ENCODE measurements at regions not wholly inside any gene's neighbourhood (a gene's known extent, or its start where the extent isn't known, plus 50 kb on each side); places are given as distances from the start of the nearest gene placed in this dataset.

DNA sequence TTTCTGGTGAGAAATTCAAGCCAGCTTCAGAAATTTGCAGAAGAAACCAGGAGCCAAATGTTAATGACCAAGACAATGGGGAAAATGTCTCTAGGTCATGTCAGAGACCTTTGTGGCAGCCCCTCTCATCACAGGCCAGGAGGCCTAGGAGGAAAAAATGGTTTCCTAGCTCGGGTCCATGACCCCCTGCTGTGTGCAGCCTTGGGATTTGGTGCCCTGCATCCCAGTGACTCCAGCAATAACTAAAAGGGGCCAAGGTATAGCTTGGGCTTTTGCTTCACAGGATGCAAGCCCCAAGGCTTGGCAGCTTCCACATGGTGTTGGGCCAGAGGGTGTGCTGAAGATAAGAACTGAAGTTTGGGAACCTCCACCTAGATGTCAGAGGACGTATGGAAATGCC lies 814.7 kb upstream of the SLIT2 start:
- Histone ChIP-seq H3K36me3 (ENCODE audit: control insufficient read depth in 2 of 2, insufficient read depth in 2 of 2, low read length in 1 of 2) (no peaks in the 10 kb centered on the region), H3K9ac (ENCODE audit: control insufficient read depth, insufficient read depth, low read length) (no peak overlapping the region), H3K27ac (ENCODE audit: control insufficient read depth, insufficient read depth) (no peak overlapping the region), H3K79me2 (ENCODE audit: control insufficient read depth, insufficient read depth, low read length) (no peaks in the 10 kb centered on the region), H3K4me3 (no peak overlapping the region), H3K27me3 (replicated peaks in 1 of 2; ENCODE audit: control insufficient read depth in 2 of 2, insufficient read depth in 2 of 2, low read length in 1 of 2) (no peaks in the 10 kb centered on the region), H2AFZ (ENCODE audit: control insufficient read depth, low read depth, low read length) (no peak overlapping the region), H3K4me1 (ENCODE audit: control insufficient read depth, insufficient read depth, low read length) (no peaks in the 10 kb centered on the region), H4K20me1 (ENCODE audit: control insufficient read depth, insufficient read depth) (no peaks in the 10 kb centered on the region), H3K4me2 (ENCODE audit: control insufficient read depth, insufficient read depth) (no peak overlapping the region), H3K9me3 (replicated peaks; ENCODE audit: control insufficient read depth, insufficient read depth, low read length) (no peaks in the 10 kb centered on the region; the same call in 2 of the 3 replicates)
- DNase-seq (ENCODE audit: low read depth, low spot score) = no peak
- SMC1A ChIA-PET (ENCODE audit: uncharacterized antibody, unreplicated experiment) = no interaction called here
- 0% methylated on average over 2 of the region's 2 CpGs for WGBS (ENCODE audit: insufficient coverage, insufficient replicate concordance, low lambda C conversion rate, missing lambda C conversion rate)
- POLR2A ChIA-PET = no interaction called here
- ATAC-seq = no peak
- no peak for FAIRE-seq
- BruUV-seq (replicated peaks) = no TSS peak
- intact Hi-C loops (cut with micrococcal nuclease; ENCODE audit: unreplicated experiment) = no loop called here
- in situ Hi-C loops (cut with MboI) = no loop called here
- CTCF ChIA-PET = no interaction called here
- RAD21 ChIA-PET (ENCODE audit: unreplicated experiment) = no interaction called here
- TF ChIP-seq ZNF622 (IDR thresholded peaks at IDR 0.05) (no peak), NFIC (IDR thresholded peaks at IDR 0.05; ENCODE audit: low read depth, low read length) (no peak), SIN3A (IDR thresholded peaks at IDR 0.05; ENCODE audit: low read depth, low read length) (no peak), STAT1 (conservative IDR thresholded peaks at IDR 0.05) (no peak), DPF2 (IDR thresholded peaks at IDR 0.05) (no peak), NR2F1 (conservative IDR thresholded peaks at IDR 0.05) (no peak), WRNIP1 (IDR thresholded peaks at IDR 0.05; ENCODE audit: borderline replicate concordance, low read depth, low read length) (no peak), ASH2L (IDR thresholded peaks at IDR 0.05; ENCODE audit: borderline replicate concordance, low read depth) (no peak), KAT2A (conservative IDR thresholded peaks at IDR 0.05; ENCODE audit: control insufficient read depth, low read depth, low read length) (no peak), POLR2AphosphoS5 (IDR thresholded peaks at IDR 0.05; ENCODE audit: low read length) (no peak), PAX5 (IDR thresholded peaks at IDR 0.05; ENCODE audit: borderline replicate concordance, low read depth, low read length) (no peak), LARP7 (IDR thresholded peaks at IDR 0.05) (no peak), FOXM1 (IDR thresholded peaks at IDR 0.05; ENCODE audit: low read depth, low read length) (no peak), YY1 (IDR thresholded peaks at IDR 0.05; ENCODE audit: low read depth, low read length) (no peak), SP1 (IDR thresholded peaks at IDR 0.05; ENCODE audit: low read depth, low read length) (no peak)
- TF ChIP-seq, protein P1, sequence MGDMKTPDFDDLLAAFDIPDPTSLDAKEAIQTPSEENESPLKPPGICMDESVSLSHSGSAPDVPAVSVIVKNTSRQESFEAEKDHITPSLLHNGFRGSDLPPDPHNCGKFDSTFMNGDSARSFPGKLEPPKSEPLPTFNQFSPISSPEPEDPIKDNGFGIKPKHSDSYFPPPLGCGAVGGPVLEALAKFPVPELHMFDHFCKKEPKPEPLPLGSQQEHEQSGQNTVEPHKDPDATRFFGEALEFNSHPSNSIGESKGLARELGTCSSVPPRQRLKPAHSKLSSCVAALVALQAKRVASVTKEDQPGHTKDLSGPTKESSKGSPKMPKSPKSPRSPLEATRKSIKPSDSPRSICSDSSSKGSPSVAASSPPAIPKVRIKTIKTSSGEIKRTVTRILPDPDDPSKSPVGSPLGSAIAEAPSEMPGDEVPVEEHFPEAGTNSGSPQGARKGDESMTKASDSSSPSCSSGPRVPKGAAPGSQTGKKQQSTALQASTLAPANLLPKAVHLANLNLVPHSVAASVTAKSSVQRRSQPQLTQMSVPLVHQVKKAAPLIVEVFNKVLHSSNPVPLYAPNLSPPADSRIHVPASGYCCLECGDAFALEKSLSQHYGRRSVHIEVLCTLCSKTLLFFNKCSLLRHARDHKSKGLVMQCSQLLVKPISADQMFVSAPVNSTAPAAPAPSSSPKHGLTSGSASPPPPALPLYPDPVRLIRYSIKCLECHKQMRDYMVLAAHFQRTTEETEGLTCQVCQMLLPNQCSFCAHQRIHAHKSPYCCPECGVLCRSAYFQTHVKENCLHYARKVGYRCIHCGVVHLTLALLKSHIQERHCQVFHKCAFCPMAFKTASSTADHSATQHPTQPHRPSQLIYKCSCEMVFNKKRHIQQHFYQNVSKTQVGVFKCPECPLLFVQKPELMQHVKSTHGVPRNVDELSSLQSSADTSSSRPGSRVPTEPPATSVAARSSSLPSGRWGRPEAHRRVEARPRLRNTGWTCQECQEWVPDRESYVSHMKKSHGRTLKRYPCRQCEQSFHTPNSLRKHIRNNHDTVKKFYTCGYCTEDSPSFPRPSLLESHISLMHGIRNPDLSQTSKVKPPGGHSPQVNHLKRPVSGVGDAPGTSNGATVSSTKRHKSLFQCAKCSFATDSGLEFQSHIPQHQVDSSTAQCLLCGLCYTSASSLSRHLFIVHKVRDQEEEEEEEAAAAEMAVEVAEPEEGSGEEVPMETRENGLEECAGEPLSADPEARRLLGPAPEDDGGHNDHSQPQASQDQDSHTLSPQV (IDR thresholded peaks at IDR 0.05) = no peak

Data from GM12878 (cell line).